Choroid plexus epithelial cell (primary cell): ENCODE measurements at regions not wholly inside any gene's neighbourhood (a gene's known extent, or its start where the extent isn't known, plus 50 kb on each side); places are given as distances from the start of the nearest gene placed in this dataset.

ENCODE experiments used
- DNase-seq: peaks from one replicate; pipeline ENCODE4 v3.0.0-alpha.2; 2010; ENCODE audit warnings: low read depth
- H3K4me3 ChIP-seq: 2 replicates; pipeline ENCODE4 v1.5.1; 2011; ENCODE audit warnings: low read depth, mild to moderate bottlenecking, control low read depth, low read length, moderate library complexity
- CTCF ChIP-seq: conservative IDR thresholded peaks from 2 replicates; pipeline ENCODE4 v1.5.1; 2011; ENCODE audit warnings: low read depth, mild to moderate bottlenecking, control low read depth, inconsistent platforms, low read length, moderate library complexity

GRCh38 chr14:65334765-65335410, 77.6 kb upstream of the FUT8 start:
- no peak for DNase-seq
- TF ChIP-seq CTCF: no peak
- no peak overlapping the region for H3K4me3 ChIP-seq

GRCh38 chr14:65335411-65335947, 77.1 kb upstream of the FUT8 start:
- DNase-seq: no peak
- no peak for TF ChIP-seq CTCF
- no peak overlapping the region for H3K4me3 ChIP-seq

- no peak for TF ChIP-seq CTCF
- peak; percentile 71 for DNase-seq
- H3K4me3 ChIP-seq: no peak overlapping the region
These were observed 76.3 kb upstream of the FUT8 start for GRCh38 chr14:65336191-65336591.

DNA sequence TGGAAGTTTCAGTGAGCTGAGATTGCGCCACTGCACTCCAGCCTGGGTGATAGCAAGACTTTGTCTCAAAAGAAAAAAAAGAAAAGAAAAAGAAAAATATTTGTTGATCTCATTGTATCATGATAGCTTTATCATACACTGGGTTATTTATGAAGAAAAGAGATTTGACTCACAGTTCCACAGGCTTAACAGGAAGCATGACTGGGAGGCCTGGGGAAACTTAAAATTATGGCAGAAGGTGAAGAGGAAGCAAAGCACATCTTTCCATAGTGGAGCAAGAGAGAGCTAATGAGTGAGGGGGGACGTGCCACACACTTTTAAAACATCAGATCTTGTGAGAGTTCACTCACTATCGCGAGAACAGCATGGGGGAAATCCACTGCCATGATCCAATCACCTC, 72.7 kb upstream of the FUT8 start:
- no peak overlapping the region for H3K4me3 ChIP-seq
- no peak for TF ChIP-seq CTCF
- no peak for DNase-seq

DNA sequence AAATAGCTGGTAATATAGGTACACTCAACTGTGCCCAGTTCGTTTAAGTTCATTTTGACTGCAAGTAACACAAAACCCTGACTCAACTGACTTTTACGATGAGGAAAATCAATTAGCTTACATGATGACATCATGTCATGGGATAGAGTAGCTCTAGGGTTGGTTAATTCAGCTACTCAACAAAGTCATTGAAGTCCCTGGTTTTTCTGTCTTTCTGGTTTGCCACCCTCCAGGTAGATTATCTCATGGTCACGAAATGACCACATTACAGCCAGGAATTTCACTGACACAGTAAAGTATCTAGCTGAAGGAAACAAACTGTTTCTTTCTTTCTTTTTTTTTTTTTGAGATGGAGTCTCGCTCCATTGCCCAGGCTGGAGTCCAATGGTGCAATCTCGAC, 68.5 kb upstream of the FUT8 start:
- H3K4me3 ChIP-seq: no peak overlapping the region
- TF ChIP-seq CTCF: no peak
- no peak for DNase-seq

- DNase-seq: no peak
- TF ChIP-seq CTCF: no peak
- H3K4me3 ChIP-seq: no peak overlapping the region
These were observed 67.3 kb upstream of the FUT8 start for GRCh38 chr14:65345266-65345665.

DNA sequence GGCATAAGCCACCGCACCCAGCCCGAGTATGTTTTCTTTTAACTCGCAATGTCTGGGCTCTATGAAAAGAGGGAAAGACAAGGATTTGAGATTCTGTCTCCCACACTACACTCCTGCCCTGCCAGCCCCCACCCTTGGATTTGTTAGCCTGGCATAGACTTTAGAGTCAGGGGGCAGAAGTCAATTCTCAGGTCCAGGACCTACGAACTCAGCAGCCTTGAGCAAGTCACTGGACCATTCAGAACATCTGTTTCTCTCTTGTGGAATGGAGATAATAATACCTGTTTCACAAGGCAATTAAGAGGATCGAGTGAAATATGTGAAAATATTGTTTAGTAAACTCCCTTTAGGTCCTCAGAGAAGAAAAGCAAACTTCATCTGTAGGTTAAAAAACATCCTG, 66.1 kb upstream of the FUT8 start:
- no peak overlapping the region for H3K4me3 ChIP-seq
- TF ChIP-seq CTCF: no peak
- DNase-seq: no peak
